Chondrocyte (in vitro differentiated cells): ENCODE measurements at regions not wholly inside any gene's neighbourhood (a gene's known extent, or its start where the extent isn't known, plus 50 kb on each side); places are given as distances from the start of the nearest gene placed in this dataset.

Experiments
- DNase-seq: peaks from one replicate; pipeline ENCODE4 v3.0.0; 2021; ENCODE audit warnings: mixed read lengths, low spot score
- H3K27ac Mint-ChIP-seq: one replicate; pipeline ENCODE4 v1.8.0; 2021; ENCODE audit warnings: mild to moderate bottlenecking, moderate library complexity, mixed read lengths; ENCODE audit not compliant: unreplicated experiment
- H3K27me3 Mint-ChIP-seq: 2 replicates; pipeline ENCODE4 v1.8.0; 2021; ENCODE audit warnings: low read depth, mixed read lengths
- H3K36me3 Mint-ChIP-seq: 2 replicates; pipeline ENCODE4 v1.8.0; 2021; ENCODE audit warnings: low read depth, mixed read lengths
- H3K4me1 Mint-ChIP-seq: 2 replicates; pipeline ENCODE4 v1.8.0; 2021; ENCODE audit warnings: low read depth, mild to moderate bottlenecking, mixed read lengths
- H3K4me3 Mint-ChIP-seq: one replicate; pipeline ENCODE4 v1.8.0; 2021; ENCODE audit warnings: mild to moderate bottlenecking, moderate library complexity, mixed read lengths; ENCODE audit not compliant: unreplicated experiment
- H3K9me3 Mint-ChIP-seq: 2 replicates; pipeline ENCODE4 v1.8.0; 2021; ENCODE audit warnings: low read depth, mixed read lengths
- CTCF ChIP-seq: fragments of 200-600 bp; sonication (generic); IDR thresholded peaks from 2 replicates; pipeline ENCODE4 v1.5.0; 2021; ENCODE audit warnings: antibody characterized with exemption, mild to moderate bottlenecking, moderate library complexity

DNA sequence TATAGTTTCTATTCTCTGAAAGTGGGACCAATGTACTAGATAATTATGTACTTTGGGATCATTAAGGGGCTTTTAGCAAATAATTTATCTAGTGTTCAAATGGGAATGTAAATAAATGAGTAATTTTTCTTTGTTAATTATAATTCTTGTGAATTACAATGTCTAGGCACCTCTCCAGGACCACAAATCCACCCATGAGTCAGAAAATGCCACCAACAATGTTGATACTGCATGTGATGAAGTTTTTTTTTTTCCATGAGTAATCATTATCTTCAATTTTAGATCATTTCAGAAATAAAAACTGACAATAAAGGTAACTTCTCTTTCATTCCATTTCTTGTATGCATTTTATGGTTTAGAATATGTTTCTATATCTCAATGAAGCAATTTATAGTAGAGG is 470.3 kb downstream of the VRK1 start:
- no peak overlapping the region for H3K4me3 Mint-ChIP-seq
- peaks cover 2% of the 10 kb centered on the region for H3K27me3 Mint-ChIP-seq
- no peaks in the 10 kb centered on the region for H3K36me3 Mint-ChIP-seq
- no peak for TF ChIP-seq CTCF
- peaks cover 7% of the 10 kb centered on the region for H3K9me3 Mint-ChIP-seq
- DNase-seq: no peak
- no peak overlapping the region for H3K27ac Mint-ChIP-seq
- H3K4me1 Mint-ChIP-seq: peaks cover 4% of the 10 kb centered on the region

- TF ChIP-seq CTCF: no peak
- peaks cover 4% of the 10 kb centered on the region for H3K4me1 Mint-ChIP-seq
- no peak for DNase-seq
- H3K27me3 Mint-ChIP-seq: peaks cover 2% of the 10 kb centered on the region
- no peaks in the 10 kb centered on the region for H3K36me3 Mint-ChIP-seq
- H3K9me3 Mint-ChIP-seq: peaks cover 4% of the 10 kb centered on the region
- H3K27ac Mint-ChIP-seq: no peak overlapping the region
- no peak overlapping the region for H3K4me3 Mint-ChIP-seq
Measured at GRCh38 chr14:97268097-97268496, 470.9 kb downstream of the VRK1 start.

DNA sequence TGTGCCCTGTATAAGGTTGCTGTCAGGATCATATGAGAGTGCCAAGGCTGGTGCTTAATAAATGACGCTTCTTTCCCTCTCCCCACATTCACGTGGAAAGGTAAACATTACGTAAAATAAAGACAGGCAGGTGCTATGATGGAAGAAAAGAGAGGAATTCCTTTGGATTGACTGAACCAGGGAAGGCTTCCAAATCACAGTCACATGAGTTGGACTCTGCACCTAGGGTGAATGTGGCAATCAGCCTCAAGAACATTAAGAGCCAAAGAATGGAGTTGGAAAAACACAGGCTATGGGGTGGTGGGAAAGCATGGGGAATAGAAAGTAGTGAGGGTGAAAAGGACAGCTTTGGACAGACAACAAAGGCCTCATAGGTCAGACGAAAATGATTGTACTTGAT is 473.1 kb downstream of the VRK1 start:
- Mint-ChIP-seq H3K4me1 (peaks cover 4% of the 10 kb centered on the region), H3K4me3 (no peak overlapping the region), H3K36me3 (no peaks in the 10 kb centered on the region), H3K27ac (no peak overlapping the region), H3K27me3 (peaks cover 8% of the 10 kb centered on the region), H3K9me3 (peaks cover 4% of the 10 kb centered on the region)
- DNase-seq: no peak
- TF ChIP-seq CTCF: no peak

GRCh38 chr14:97271451-97271960 is 474.3 kb downstream of the VRK1 start:
- no peak overlapping the region for H3K27ac Mint-ChIP-seq
- no peak overlapping the region for H3K4me3 Mint-ChIP-seq
- TF ChIP-seq CTCF: no peak
- peaks cover 4% of the 10 kb centered on the region for H3K9me3 Mint-ChIP-seq
- no peaks in the 10 kb centered on the region for H3K36me3 Mint-ChIP-seq
- H3K4me1 Mint-ChIP-seq: peaks cover 3% of the 10 kb centered on the region
- H3K27me3 Mint-ChIP-seq: peaks cover 8% of the 10 kb centered on the region
- no peak for DNase-seq

DNA sequence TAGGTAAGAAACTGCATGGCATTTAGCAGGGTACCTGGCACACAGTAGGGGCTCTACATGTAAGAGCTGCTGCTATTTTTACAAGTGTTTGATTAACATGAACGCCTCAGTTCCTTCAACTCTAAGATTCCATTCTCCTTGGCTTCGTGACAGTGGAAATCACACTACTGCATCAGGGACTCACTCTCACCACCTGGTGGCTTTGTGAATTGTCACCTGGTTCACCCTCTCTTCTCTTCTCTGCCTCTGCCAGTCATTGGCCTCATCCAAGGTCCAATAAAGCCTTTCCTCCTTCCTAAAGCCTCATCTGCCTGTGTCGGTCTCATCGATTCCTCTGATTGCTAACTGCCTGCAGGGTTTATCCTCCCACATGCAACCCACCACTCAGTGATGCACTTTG is 476.4 kb downstream of the VRK1 start:
- no peak for TF ChIP-seq CTCF
- Mint-ChIP-seq H3K4me1 (no peaks in the 10 kb centered on the region), H3K27ac (no peak overlapping the region), H3K27me3 (peaks cover 9% of the 10 kb centered on the region), H3K9me3 (peaks cover 4% of the 10 kb centered on the region), H3K4me3 (no peak overlapping the region), H3K36me3 (no peaks in the 10 kb centered on the region)
- no peak for DNase-seq
